ENCODE measurements at regions not wholly inside any gene's neighbourhood (a gene's known extent, or its start where the extent isn't known, plus 50 kb on each side); places are given as distances from the start of the nearest gene placed in this dataset.
"Not testable (repeated sequence)": the region's sequence is repeated elsewhere in the genome, so short reads cannot be mapped to it uniquely, and the experiment has no call there.

- ChIA-PET POLR2A (interaction anchor here (0.6 kb wide), 1 partner anchor 567 kb away, joined by 4 read pairs; no protein-coding TSS in a partner anchor), CTCF (no interaction called here)
- TF ChIP-seq ARNT (IDR thresholded peaks at IDR 0.05) = no peak
- no peak for TF ChIP-seq ZNF384 (IDR thresholded peaks at IDR 0.05)
- no peak for TF ChIP-seq FOXK2 (IDR thresholded peaks at IDR 0.05)
- DNase-seq (ENCODE audit: extremely low spot score) = no peak
These were observed 183.4 kb upstream of the SRD5A2 start for GRCh38 chr2:31764169-31764568.

GRCh38 chr2:31762085-31762484, 181.3 kb upstream of the SRD5A2 start:
- ChIA-PET CTCF (no interaction called here), POLR2A (no interaction called here)
- TF ChIP-seq HDGF (IDR thresholded peaks at IDR 0.05; ENCODE audit: borderline replicate concordance) (no peak), ELF4 (IDR thresholded peaks at IDR 0.05) (no peak), FOXA1 (IDR thresholded peaks at IDR 0.05) (no peak), ZNF384 (IDR thresholded peaks at IDR 0.05) (no peak), FOXK2 (IDR thresholded peaks at IDR 0.05) (no peak), TARDBP (IDR thresholded peaks at IDR 0.05) (no peak), PKNOX1 (IDR thresholded peaks at IDR 0.05) (no peak), SP1 (IDR thresholded peaks at IDR 0.05) (no peak), ARNT (IDR thresholded peaks at IDR 0.05) (no peak), SUZ12 (IDR thresholded peaks at IDR 0.05) (no peak), LEF1 (IDR thresholded peaks at IDR 0.05; ENCODE audit: borderline replicate concordance) (no peak), BHLHE40 (IDR thresholded peaks at IDR 0.05; ENCODE audit: borderline replicate concordance) (no peak), NFRKB (IDR thresholded peaks at IDR 0.05) (no peak), L3MBTL2 (conservative IDR thresholded peaks at IDR 0.05) (no peak), FOXM1 (IDR thresholded peaks at IDR 0.05; ENCODE audit: borderline replicate concordance) (no peak), CTBP1 (IDR thresholded peaks at IDR 0.05; ENCODE audit: borderline replicate concordance) (no peak)
- no peak for DNase-seq (ENCODE audit: extremely low spot score)

- POLR2A ChIA-PET = not testable (repeated sequence)
These were observed 176.6 kb upstream of the SRD5A2 start for GRCh38 chr2:31757351-31757750.

GRCh38 chr2:31748746-31749145, 168.0 kb upstream of the SRD5A2 start:
- CTCF ChIA-PET; POLR2A ChIA-PET; DNase-seq (ENCODE audit: extremely low spot score): not testable (repeated sequence)

More at GRCh38 chr2:31757351-31757750, 176.6 kb upstream of the SRD5A2 start:
- CTCF ChIA-PET; DNase-seq (ENCODE audit: extremely low spot score): not testable (repeated sequence)

- POLR2A ChIA-PET = no interaction called here
- no peak for DNase-seq (ENCODE audit: extremely low spot score)
- no peak for TF ChIP-seq L3MBTL2 (conservative IDR thresholded peaks at IDR 0.05)
- no peak for TF ChIP-seq ZNF384 (IDR thresholded peaks at IDR 0.05)
- TF ChIP-seq FOXM1 (IDR thresholded peaks at IDR 0.05; ENCODE audit: borderline replicate concordance) = no peak
- no peak for TF ChIP-seq NFRKB (IDR thresholded peaks at IDR 0.05)
- no peak for TF ChIP-seq ARNT (IDR thresholded peaks at IDR 0.05)
- TF ChIP-seq ELF4 (IDR thresholded peaks at IDR 0.05) = no peak
- no peak for TF ChIP-seq LEF1 (IDR thresholded peaks at IDR 0.05; ENCODE audit: borderline replicate concordance)
- no peak for TF ChIP-seq BHLHE40 (IDR thresholded peaks at IDR 0.05; ENCODE audit: borderline replicate concordance)
- no peak for TF ChIP-seq TARDBP (IDR thresholded peaks at IDR 0.05)
- no peak for TF ChIP-seq PKNOX1 (IDR thresholded peaks at IDR 0.05)
- TF ChIP-seq CTBP1 (IDR thresholded peaks at IDR 0.05; ENCODE audit: borderline replicate concordance) = no peak
- no peak for TF ChIP-seq FOXA1 (IDR thresholded peaks at IDR 0.05)
- TF ChIP-seq SP1 (IDR thresholded peaks at IDR 0.05) = no peak
- no peak for TF ChIP-seq SUZ12 (IDR thresholded peaks at IDR 0.05)
- TF ChIP-seq HDGF (IDR thresholded peaks at IDR 0.05; ENCODE audit: borderline replicate concordance) = no peak
- TF ChIP-seq FOXK2 (IDR thresholded peaks at IDR 0.05) = no peak
- CTCF ChIA-PET = no interaction called here
These were observed 167.3 kb upstream of the SRD5A2 start for GRCh38 chr2:31748041-31748440.

GRCh38 chr2:31739161-31739560, 158.4 kb upstream of the SRD5A2 start:
- ChIA-PET POLR2A (no interaction called here), CTCF (no interaction called here)
- DNase-seq (ENCODE audit: extremely low spot score) = no peak
- no peak for TF ChIP-seq ARNT (IDR thresholded peaks at IDR 0.05)
- no peak for TF ChIP-seq SUZ12 (IDR thresholded peaks at IDR 0.05)
- no peak for TF ChIP-seq PKNOX1 (IDR thresholded peaks at IDR 0.05)

- DNase-seq (ENCODE audit: extremely low spot score) = no peak
- TF ChIP-seq NFRKB (IDR thresholded peaks at IDR 0.05) (no peak), SUZ12 (IDR thresholded peaks at IDR 0.05) (no peak), SP1 (IDR thresholded peaks at IDR 0.05) (no peak), ARNT (IDR thresholded peaks at IDR 0.05) (no peak), L3MBTL2 (conservative IDR thresholded peaks at IDR 0.05) (no peak), PKNOX1 (IDR thresholded peaks at IDR 0.05) (no peak), BHLHE40 (IDR thresholded peaks at IDR 0.05; ENCODE audit: borderline replicate concordance) (no peak), FOXK2 (IDR thresholded peaks at IDR 0.05) (no peak), ZNF384 (IDR thresholded peaks at IDR 0.05) (no peak), FOXM1 (IDR thresholded peaks at IDR 0.05; ENCODE audit: borderline replicate concordance) (no peak), FOXA1 (IDR thresholded peaks at IDR 0.05) (no peak), ELF4 (IDR thresholded peaks at IDR 0.05) (no peak), TARDBP (IDR thresholded peaks at IDR 0.05) (no peak), LEF1 (IDR thresholded peaks at IDR 0.05; ENCODE audit: borderline replicate concordance) (no peak), HDGF (IDR thresholded peaks at IDR 0.05; ENCODE audit: borderline replicate concordance) (no peak), CTBP1 (IDR thresholded peaks at IDR 0.05; ENCODE audit: borderline replicate concordance) (no peak)
- ChIA-PET CTCF (no interaction called here), POLR2A (no interaction called here)
These were observed 156.1 kb upstream of the SRD5A2 start for GRCh38 chr2:31736695-31737454.

All from HEK293T (cell line).